K562 (cell line): ENCODE measurements at regions not wholly inside any gene's neighbourhood (a gene's known extent, or its start where the extent isn't known, plus 50 kb on each side); places are given as distances from the start of the nearest gene placed in this dataset.

Experiments used
- FOXJ2 ChIP-seq: fragments of 200-800 bp; sonication (Bioruptor generic); IDR thresholded peaks from 2 replicates; pipeline ENCODE4 v1.6.1; 2016; ENCODE audit warnings: missing genetic modification characterization, missing compliant biosample characterization
- GATAD2A ChIP-seq: fragments of 450-650 bp; IDR thresholded peaks from 2 replicates; pipeline ENCODE4 v1.6.1; 2017
- HNRNPH1 ChIP-seq: fragments of 200-400 bp; formaldehyde crosslinking; optimal IDR thresholded peaks from 2 replicates; pipeline ENCODE3; 2017; ENCODE audit warnings: low read depth, mild to moderate bottlenecking, low read length, moderate library complexity
- POU5F1 ChIP-seq: fragments of 150-350 bp; IDR thresholded peaks from 2 replicates; pipeline ENCODE4 v1.6.1; 2014; ENCODE audit warnings: borderline replicate concordance, low read length, low read depth, mild to moderate bottlenecking; ENCODE audit not compliant: partially characterized antibody
- RAD21 ChIP-seq, 2 experiments: fragments of 250-450 bp in 1 of 2; fragments of 450-650 bp in 1 of 2; sonication (Bioruptor Pico) in 1 of 2; formaldehyde crosslinking in 1 of 2; IDR thresholded peaks in 1 of 2; conservative IDR thresholded peaks in 1 of 2; 2 replicates each; pipeline versions ENCODE4 v1.4.0 to v1.8.0; 2020 to 2022; ENCODE audit warnings: mild to moderate bottlenecking in 2 of 2, moderate library complexity in 1 of 2
- SIN3A ChIP-seq, 2 experiments: fragments of 150-350 bp in 1 of 2; IDR thresholded peaks; 2 replicates each; pipeline ENCODE4 v1.6.1; 2011 to 2016; ENCODE audit warnings: borderline replicate concordance in 2 of 2, low read depth in 2 of 2, low read length in 2 of 2, mild to moderate bottlenecking in 2 of 2, moderate library complexity in 2 of 2; ENCODE audit not compliant: control insufficient read depth in 1 of 2
- SMC3 ChIP-seq: conservative IDR thresholded peaks from 2 replicates; pipeline ENCODE4 v1.6.1; 2011; ENCODE audit warnings: low read depth, low read length, improper control_type of control experiment; ENCODE audit not compliant: insufficient read depth
- SRF ChIP-seq, 2 experiments: fragments of 250-450, 450-650 bp in 1 of 2; sonication (Bioruptor Pico) in 1 of 2; sonication (generic) in 1 of 2; formaldehyde crosslinking; IDR thresholded peaks; 2 replicates each; pipeline versions ENCODE4 v1.5.0 to v1.5.1; 2020 to 2022; ENCODE audit warnings: mild to moderate bottlenecking in 1 of 2, missing genetic modification reagents in 1 of 2
- U2AF1 ChIP-seq: fragments of 200-400 bp; formaldehyde crosslinking; optimal IDR thresholded peaks from 2 replicates; pipeline ENCODE3; 2017; ENCODE audit warnings: mild to moderate bottlenecking, low read depth, low read length, moderate library complexity
- ZNF143 ChIP-seq: sonication (generic); formaldehyde crosslinking; IDR thresholded peaks from 2 replicates; pipeline ENCODE4 v1.9.0; 2022; ENCODE audit warnings: mild to moderate bottlenecking, missing genetic modification reagents
- TF ChIP-seq, protein P1 (sequence below), 2 experiments: fragments of 450-650 bp; conservative IDR thresholded peaks; 2 replicates each; pipeline ENCODE4 v1.6.1; 2017; ENCODE audit warnings: mild to moderate bottlenecking in 2 of 2, moderate library complexity in 2 of 2

DNA sequence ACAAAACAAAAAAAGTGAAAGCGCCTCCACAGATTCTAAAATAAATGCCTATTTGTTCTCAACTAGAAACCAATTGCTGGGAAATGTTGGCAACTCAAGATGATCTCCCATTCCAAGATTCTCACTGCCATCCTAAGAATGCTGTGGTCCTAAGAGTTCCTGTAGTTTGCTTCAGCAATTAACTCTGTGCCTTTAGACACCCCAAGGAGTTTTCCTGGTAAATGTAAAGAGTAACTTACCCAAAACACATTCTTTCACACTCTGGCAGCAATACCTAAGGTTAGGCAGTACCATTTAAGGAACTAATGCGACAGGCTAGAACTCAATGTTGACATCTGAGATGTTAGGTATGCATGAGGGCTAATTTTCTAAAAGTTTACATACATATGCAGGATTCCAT is 58.8 kb upstream of the TANK start:
- TF ChIP-seq RAD21 (CRISPR knock-in tag; conservative IDR thresholded peaks at IDR 0.05 in 1 of 2, IDR thresholded peaks at IDR 0.05 in 1 of 2) (no peak), SMC3 (no peak), GATAD2A (no peak), U2AF1 (no peak), FOXJ2 (tag) (no peak), HNRNPH1 (no peak), SIN3A (IDR thresholded peaks at IDR 0.05; ENCODE audit: borderline replicate concordance in 2 of 2, control insufficient read depth in 1 of 2, low read depth in 2 of 2, low read length in 2 of 2) (no peak), POU5F1 (no peak), ZNF143 (CRISPR knock-in tag) (no peak), SRF (CRISPR knock-in tag; IDR thresholded peaks at IDR 0.05) (no peak)
- TF ChIP-seq, protein P1, sequence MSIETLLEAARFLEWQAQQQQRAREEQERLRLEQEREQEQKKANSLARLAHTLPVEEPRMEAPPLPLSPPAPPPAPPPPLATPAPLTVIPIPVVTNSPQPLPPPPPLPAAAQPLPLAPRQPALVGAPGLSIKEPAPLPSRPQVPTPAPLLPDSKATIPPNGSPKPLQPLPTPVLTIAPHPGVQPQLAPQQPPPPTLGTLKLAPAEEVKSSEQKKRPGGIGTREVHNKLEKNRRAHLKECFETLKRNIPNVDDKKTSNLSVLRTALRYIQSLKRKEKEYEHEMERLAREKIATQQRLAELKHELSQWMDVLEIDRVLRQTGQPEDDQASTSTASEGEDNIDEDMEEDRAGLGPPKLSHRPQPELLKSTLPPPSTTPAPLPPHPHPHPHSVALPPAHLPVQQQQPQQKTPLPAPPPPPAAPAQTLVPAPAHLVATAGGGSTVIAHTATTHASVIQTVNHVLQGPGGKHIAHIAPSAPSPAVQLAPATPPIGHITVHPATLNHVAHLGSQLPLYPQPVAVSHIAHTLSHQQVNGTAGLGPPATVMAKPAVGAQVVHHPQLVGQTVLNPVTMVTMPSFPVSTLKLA (conservative IDR thresholded peaks at IDR 0.05), result no peak
